H1 (cell line): ENCODE measurements at regions not wholly inside any gene's neighbourhood (a gene's known extent, or its start where the extent isn't known, plus 50 kb on each side); places are given as distances from the start of the nearest gene placed in this dataset.

ENCODE experiments used
- TF ChIP-seq, protein P1 (sequence below): fragments of 300-600 bp; sonication (generic); IDR thresholded peaks from 2 replicates; pipeline ENCODE4 v1.7.1; 2012; ENCODE audit warnings: low read length, moderate library complexity, mild to moderate bottlenecking, inconsistent platforms; ENCODE audit not compliant: insufficient replicate concordance

DNA sequence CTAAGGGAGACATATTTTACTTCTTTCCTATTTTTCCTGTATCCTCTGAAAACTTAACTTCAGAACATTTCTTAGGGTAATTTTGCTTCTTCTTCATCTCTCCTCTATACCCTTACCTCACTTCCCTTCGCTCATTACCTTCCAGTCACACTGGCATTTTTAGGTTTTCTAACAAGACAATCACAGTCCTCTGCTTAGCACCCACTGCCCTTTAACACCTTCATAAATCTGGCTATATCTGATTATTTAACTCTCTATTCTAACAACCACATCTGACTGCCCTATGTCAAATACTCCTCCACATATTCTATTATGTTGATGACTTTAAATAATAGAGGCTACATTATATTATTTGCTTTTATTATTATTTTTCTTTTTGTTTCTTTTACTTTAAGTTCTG, 1058.0 kb upstream of the CNTN5 start (continued):
- TF ChIP-seq, protein P1, sequence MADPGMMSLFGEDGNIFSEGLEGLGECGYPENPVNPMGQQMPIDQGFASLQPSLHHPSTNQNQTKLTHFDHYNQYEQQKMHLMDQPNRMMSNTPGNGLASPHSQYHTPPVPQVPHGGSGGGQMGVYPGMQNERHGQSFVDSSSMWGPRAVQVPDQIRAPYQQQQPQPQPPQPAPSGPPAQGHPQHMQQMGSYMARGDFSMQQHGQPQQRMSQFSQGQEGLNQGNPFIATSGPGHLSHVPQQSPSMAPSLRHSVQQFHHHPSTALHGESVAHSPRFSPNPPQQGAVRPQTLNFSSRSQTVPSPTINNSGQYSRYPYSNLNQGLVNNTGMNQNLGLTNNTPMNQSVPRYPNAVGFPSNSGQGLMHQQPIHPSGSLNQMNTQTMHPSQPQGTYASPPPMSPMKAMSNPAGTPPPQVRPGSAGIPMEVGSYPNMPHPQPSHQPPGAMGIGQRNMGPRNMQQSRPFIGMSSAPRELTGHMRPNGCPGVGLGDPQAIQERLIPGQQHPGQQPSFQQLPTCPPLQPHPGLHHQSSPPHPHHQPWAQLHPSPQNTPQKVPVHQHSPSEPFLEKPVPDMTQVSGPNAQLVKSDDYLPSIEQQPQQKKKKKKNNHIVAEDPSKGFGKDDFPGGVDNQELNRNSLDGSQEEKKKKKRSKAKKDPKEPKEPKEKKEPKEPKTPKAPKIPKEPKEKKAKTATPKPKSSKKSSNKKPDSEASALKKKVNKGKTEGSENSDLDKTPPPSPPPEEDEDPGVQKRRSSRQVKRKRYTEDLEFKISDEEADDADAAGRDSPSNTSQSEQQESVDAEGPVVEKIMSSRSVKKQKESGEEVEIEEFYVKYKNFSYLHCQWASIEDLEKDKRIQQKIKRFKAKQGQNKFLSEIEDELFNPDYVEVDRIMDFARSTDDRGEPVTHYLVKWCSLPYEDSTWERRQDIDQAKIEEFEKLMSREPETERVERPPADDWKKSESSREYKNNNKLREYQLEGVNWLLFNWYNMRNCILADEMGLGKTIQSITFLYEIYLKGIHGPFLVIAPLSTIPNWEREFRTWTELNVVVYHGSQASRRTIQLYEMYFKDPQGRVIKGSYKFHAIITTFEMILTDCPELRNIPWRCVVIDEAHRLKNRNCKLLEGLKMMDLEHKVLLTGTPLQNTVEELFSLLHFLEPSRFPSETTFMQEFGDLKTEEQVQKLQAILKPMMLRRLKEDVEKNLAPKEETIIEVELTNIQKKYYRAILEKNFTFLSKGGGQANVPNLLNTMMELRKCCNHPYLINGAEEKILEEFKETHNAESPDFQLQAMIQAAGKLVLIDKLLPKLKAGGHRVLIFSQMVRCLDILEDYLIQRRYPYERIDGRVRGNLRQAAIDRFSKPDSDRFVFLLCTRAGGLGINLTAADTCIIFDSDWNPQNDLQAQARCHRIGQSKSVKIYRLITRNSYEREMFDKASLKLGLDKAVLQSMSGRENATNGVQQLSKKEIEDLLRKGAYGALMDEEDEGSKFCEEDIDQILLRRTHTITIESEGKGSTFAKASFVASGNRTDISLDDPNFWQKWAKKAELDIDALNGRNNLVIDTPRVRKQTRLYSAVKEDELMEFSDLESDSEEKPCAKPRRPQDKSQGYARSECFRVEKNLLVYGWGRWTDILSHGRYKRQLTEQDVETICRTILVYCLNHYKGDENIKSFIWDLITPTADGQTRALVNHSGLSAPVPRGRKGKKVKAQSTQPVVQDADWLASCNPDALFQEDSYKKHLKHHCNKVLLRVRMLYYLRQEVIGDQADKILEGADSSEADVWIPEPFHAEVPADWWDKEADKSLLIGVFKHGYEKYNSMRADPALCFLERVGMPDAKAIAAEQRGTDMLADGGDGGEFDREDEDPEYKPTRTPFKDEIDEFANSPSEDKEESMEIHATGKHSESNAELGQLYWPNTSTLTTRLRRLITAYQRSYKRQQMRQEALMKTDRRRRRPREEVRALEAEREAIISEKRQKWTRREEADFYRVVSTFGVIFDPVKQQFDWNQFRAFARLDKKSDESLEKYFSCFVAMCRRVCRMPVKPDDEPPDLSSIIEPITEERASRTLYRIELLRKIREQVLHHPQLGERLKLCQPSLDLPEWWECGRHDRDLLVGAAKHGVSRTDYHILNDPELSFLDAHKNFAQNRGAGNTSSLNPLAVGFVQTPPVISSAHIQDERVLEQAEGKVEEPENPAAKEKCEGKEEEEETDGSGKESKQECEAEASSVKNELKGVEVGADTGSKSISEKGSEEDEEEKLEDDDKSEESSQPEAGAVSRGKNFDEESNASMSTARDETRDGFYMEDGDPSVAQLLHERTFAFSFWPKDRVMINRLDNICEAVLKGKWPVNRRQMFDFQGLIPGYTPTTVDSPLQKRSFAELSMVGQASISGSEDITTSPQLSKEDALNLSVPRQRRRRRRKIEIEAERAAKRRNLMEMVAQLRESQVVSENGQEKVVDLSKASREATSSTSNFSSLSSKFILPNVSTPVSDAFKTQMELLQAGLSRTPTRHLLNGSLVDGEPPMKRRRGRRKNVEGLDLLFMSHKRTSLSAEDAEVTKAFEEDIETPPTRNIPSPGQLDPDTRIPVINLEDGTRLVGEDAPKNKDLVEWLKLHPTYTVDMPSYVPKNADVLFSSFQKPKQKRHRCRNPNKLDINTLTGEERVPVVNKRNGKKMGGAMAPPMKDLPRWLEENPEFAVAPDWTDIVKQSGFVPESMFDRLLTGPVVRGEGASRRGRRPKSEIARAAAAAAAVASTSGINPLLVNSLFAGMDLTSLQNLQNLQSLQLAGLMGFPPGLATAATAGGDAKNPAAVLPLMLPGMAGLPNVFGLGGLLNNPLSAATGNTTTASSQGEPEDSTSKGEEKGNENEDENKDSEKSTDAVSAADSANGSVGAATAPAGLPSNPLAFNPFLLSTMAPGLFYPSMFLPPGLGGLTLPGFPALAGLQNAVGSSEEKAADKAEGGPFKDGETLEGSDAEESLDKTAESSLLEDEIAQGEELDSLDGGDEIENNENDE: no peak
- TF ChIP-seq, all 59 proteins: peak for 0
